ENCODE measurements at regions not wholly inside any gene's neighbourhood (a gene's known extent, or its start where the extent isn't known, plus 50 kb on each side); places are given as distances from the start of the nearest gene placed in this dataset.

DNA sequence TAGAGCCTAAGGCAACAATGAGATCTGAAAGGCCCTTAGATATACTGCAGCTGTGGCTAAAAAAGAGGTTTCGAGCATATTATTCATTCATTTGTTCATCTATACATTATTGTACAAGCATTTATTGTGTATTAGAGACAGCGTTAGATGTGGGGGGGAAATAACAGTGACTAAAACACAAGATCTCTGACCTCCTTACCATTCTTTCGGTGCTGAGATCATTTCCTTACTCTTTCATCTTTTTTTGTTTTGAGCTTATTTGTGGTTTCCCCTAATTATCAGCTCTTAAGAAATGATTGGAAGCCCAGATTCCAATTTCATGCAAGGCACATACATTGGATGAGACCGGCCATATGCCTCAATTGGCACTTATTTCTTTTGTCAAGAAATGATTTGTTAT is 113.2 kb downstream of the SEC61B start:
- no peak for DNase-seq

- DNase-seq = no peak
Measured at GRCh38 chr9:99336005-99336404, 113.9 kb downstream of the SEC61B start.

DNA sequence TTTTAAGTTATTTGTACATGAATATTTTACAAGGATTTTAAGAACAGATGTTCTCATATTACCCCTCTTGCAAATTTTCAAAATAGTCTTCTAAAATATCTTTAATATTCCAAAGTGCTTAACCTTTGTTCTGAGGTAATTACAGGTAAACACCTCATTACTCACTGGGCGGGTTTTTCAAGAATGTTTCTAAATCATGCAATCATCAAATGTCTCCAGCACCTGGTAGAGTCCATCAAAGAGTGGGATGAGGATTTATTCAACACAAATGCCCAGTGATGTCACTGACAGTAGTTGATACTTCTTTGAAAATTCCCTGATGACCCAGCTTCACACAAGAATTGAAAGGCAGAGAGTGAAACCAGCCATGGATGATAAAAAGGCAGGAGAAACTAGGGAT is 114.4 kb downstream of the SEC61B start:
- DNase-seq = no peak

GRCh38 chr9:99340281-99340680 is 118.2 kb downstream of the SEC61B start:
- no peak for DNase-seq

DNA sequence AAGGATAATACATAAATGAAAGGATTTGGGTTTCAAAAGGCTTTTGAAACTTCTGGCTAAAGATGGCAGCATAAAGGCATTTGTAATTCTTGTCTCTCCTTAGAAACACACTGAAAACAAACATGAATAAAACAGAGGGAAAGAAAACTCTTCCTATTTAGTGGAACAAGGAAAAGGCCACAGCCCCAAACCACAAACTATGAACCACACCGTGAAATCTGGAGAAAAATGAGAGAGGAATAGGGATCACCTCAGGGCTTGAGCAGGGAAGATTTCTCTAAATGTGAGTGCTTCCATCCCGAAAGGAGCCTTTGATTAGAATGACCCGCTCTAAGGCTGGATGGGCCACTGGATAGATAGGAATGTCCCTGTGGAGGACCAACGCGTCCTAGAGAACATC is 119.6 kb downstream of the SEC61B start:
- no peak for DNase-seq

- DNase-seq = no peak
Measured at GRCh38 chr9:99345451-99345850, 123.4 kb downstream of the SEC61B start.

GRCh38 chr9:99345942-99346341 is 123.9 kb downstream of the SEC61B start:
- no peak for DNase-seq

DNA sequence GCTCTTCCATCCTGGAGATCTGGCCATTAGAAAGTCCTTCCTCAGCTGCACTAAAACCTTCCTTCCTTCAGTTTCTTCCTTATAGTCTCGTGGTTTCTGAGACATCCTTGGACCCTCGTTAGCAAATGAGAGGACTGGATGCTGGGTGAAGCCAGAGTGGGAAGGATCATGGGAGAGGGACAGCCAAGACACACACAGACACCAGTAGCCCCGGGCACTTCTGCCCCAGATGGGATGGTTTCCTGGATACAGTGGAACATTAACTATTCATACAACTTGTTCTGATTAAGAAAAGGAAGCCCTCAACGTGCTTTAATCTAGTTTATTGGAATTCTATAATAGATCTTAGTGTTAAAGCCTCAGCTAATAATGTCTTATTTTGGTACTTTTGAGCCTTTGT is 125.5 kb downstream of the SEC61B start:
- no peak for DNase-seq

DNA sequence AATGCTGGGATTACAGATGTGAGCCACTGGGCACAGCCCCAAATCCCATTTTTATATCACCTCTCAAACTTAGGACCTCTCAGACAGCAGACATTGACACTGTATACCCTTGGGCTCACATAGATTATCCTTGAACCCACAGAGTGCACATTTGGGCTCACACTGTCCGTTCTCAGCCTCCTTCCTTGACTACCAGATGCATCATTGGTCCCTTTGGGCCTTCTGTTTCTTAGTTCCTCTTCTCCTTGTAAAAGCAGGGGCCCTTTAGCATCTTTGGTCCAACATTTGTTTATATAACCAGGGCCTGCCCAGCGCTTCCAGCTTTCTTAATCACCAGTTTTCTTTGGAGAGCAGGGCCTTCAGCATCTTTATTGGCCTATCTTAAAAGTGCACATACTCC is 126.2 kb downstream of the SEC61B start:
- no peak for DNase-seq

DNA sequence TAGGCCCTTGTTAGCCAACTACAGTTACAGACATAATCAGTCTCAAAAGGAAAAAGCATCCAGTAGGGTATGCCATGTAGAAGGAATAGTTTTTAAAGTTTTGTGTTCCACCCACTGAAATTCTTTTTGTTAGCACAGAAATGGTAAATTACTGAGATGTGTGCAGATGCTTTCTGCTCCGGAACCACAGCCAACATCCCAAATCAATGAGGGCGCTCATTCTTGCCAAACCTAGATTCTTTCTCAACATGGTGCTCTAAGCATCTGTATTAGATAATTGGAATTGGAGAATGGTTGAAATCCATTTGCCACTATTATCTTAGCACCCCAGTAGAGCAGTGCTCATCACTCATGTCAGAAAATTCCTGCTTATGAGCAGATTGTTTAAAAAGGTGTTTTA is 127.8 kb downstream of the SEC61B start:
- no peak for DNase-seq

- DNase-seq = no peak
Measured at GRCh38 chr9:99350461-99350860, 128.4 kb downstream of the SEC61B start.

DNA sequence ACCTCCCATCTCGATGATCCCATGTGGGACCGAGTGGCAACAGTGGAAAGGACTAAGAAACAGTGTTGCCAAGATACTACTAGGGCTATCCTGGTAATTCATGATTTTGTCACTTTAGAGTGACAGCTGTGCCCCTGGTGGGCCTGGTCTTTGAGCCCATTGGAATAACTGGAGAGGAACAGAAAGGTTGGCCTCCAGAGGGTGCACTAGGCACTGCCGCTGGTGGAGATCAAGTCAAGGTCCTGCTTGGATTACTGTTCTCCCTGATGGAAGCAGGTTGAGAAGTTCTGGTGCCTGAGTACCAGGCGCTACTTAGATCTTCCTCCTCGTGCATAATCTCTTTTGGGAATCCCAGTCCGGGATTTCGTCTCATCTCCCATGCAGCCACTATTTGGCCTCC is 129.6 kb downstream of the SEC61B start:
- no peak for DNase-seq

GRCh38 chr9:99352826-99353225 is 130.7 kb downstream of the SEC61B start:
- DNase-seq = no peak

GRCh38 chr9:99353408-99353807 is 131.3 kb downstream of the SEC61B start:
- DNase-seq = no peak

GRCh38 chr9:99354104-99354503 is 132.0 kb downstream of the SEC61B start:
- no peak for DNase-seq

DNA sequence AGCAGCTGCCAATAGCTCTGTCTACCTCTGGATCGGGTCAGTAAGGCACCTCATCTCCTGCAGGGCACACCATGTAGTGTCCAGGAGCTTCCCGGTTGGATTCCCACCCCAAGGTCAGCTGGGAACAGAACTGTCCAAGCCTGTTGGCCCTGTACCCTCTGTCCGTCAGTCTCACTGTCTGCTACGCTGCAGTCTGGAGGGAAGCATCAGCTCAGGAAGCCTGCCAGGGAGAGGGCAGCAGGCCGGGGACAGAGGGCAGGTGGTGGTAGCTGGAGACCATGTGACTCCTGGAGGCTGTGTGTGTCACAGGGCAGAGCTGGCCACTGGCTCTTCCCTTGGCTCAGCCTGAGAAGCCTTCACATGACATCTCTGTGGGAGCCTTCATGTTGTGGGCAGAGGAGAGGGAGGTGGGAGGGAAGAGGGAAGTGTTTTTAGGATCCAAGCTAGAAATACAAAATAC is 134.5 kb downstream of the SEC61B start:
- no peak for DNase-seq

- DNase-seq = no peak
Measured at GRCh38 chr9:99357575-99357974, 135.5 kb downstream of the SEC61B start.

- DNase-seq = no peak
Measured at GRCh38 chr9:99358668-99359067, 136.6 kb downstream of the SEC61B start.

GRCh38 chr9:99359336-99359735 is 137.3 kb downstream of the SEC61B start:
- no peak for DNase-seq

DNA sequence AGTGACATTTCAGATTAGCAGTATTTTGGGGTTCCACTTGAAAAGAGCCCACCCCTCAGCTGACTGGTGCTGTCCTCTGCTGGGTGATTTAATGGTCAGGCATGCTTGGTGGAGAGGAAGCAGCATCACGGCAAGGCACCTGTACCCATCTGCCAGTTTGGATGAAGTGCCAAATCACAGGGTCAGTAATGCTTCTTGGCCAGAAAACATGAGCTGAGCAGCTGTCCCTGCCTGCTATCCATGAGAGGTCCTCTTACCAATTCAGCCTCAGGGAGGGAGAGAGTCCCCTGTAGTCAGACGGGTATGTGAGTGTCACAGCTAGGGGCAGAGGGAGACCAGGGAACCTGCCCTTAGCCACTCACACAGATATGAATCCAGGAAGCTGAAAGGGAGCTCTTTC is 137.9 kb downstream of the SEC61B start:
- no peak for DNase-seq

GRCh38 chr9:99361817-99362216 is 139.7 kb downstream of the SEC61B start:
- DNase-seq = no peak

GRCh38 chr9:99362321-99362720 is 140.2 kb downstream of the SEC61B start:
- DNase-seq = no peak

DNA sequence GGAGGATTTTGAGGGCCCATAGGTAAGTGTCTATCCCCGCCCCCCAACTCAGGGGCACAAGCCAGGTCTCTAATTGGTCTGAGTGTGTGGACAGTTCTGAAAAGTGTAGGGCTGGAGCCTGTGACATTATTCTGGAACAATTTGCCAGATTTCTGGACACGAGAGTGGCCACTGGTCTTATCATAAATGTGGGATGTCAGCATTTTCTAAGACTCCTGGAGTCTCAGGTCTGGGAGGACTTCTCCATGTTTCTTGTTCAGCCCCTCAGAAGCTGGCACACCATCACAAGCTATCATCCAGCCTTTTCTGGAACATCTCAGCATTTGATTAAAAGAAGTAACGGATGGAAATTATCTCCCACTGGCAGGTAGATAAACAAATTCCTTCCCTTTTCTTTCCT is 141.4 kb downstream of the SEC61B start:
- no peak for DNase-seq

GRCh38 chr9:99365233-99365980 is 143.3 kb downstream of the SEC61B start:
- DNase-seq = no peak

DNA sequence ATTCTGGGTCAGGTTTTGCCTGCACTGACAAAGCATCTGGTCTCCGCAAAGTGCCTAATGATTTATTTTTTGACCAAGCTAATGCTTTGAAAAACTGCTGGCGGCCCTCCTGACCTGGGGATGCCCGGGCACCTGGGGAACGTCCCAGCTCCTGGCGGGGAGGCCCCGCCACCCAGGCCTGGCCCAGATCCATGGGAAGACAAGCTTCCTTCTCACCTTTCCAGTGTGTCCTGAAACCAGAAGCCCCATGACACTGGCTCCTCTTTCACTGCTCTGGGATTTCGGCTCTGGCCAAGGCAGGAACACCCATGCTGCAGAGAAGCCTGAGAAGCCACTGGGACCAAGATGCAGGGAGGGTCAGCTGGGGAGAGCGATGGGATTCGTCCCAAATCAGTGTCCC is 144.1 kb downstream of the SEC61B start:
- no peak for DNase-seq
